CD4-positive, alpha-beta T cell treated with Interferon gamma for 1 hour (primary cell): ENCODE measurements at regions not wholly inside any gene's neighbourhood (a gene's known extent, or its start where the extent isn't known, plus 50 kb on each side); places are given as distances from the start of the nearest gene placed in this dataset.

Source experiments
- DNase-seq: peaks from one replicate; pipeline ENCODE4 v3.0.0-alpha.2; 2020

DNA sequence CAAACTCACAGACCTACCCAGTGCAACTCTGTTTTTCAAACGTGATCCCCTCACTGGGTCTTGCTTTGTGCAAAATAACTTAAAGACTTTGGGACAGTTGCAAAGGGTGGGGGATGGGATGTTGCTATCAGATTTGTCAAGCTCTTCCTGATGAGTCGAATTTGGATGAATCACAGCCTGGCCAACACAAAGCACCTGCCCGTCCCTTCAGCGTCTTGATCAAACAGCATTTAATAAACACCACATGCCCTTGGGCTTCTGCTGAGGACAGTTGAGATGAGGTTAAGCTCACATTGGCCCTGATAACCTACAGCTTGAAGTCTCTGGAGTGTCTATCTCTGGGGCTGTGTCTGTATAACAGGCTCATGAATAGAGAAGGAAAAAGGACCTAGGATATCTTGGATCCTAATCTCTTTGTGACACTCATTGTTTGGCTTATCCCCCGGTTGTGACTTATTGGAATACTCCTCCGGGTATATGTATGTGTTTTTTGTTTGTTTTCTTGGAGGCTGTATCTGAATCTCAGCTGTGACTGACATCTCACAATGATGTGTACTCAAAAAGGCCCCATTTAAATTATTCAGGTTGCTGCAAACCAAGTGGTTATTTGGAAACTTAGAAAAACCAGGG lies 132.6 kb upstream of the NAMPT start:
- no peak for DNase-seq

- DNase-seq = no peak
Measured at GRCh38 chr7:106416430-106416829, 131.6 kb upstream of the NAMPT start.

DNA sequence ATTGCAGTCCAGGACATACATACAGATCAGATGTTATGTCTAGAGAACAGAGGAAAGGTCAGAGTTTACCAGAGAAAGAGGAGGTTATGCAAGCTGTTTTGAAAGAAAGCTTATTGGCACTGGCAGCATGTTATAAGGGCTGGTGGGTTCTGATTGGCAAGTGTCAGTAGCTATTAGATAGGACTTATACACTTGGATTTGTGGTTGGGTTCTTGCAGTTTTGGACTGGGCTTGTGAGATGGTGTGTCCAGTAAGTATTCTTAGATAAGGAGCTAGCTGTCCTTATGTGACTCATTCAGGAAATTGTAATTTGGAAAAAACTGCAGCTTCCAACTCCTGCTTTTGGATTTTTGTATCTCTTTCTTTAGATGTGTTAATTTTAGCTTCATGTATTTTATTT lies 130.7 kb upstream of the NAMPT start:
- no peak for DNase-seq

DNA sequence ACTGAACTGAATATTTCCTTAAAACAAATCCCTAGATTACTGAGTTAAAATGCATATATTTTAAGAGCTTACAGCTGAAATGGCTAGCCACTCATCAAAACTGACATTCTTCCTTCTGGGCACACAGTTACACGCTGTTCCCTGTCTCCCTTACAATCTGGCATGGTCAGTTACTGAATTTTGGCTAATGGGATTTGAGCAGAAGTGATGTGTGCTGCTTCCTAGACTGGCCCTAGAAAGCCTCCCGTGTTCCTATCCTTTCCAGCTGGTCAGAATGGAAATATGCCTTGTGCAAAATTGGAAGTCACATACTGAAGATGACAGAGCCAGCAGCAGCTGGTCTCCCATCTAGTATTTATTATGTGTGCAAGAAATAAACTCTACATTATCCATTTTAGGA lies 128.7 kb upstream of the NAMPT start:
- no peak for DNase-seq

DNA sequence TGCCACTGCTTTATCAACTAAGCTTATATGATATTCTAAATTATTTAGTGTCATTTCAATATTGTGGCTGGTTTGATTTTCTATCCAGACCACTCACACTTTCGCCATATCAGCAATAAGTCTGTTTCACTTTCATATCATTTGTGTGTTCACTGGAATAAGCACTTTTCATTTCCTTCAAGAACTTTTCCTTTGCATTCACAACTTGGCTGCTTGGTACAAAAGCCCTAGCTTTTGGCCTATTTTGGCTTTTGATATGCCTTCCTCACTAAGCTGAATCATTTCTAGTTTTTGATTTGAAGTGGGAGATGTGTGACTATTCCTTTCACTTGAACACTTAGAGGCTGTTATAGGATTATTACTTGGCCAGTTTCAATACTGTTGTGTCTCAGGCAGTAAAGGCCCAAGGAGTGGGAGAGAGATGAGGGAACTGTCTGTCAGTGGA lies 120.9 kb upstream of the NAMPT start:
- DNase-seq = no peak

DNA sequence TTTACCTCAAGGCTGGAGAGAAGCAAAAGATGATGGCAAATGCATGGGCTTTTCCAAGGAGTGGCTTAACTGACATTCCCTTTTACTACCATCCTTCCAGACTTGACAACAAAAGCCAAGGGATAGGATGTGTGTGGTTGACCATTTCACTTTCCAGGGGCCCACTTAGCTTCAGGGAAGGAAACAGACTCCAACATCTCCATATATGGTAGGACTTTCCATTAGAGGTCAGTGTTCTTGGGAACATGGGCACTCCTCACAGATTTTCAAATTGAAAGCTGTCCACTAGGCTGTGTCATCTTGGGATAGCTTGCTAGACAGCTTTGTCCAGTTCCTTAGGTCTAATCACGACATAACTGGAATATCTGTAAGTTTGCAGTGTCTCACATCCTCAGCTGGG lies 118.1 kb upstream of the NAMPT start:
- DNase-seq = no peak

DNA sequence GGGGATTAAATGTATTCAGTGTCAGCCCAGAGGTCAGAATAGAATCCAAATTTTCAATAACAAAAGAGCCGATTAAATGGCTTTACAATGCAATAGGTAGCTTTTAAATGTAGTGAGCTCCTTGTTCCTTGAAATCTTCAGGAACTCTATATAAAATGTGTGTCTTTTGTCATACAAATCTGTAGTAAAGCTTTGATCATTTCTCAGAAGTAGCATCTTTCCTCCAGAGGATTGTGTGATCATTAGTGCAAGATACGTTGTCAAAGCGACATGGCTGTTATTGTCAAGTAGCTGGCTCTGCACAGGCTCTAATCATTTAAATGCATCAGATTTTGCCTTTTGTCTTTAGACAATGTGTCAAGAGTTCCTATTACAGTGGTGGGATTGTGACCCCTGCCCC lies 116.1 kb upstream of the NAMPT start:
- no peak for DNase-seq

DNA sequence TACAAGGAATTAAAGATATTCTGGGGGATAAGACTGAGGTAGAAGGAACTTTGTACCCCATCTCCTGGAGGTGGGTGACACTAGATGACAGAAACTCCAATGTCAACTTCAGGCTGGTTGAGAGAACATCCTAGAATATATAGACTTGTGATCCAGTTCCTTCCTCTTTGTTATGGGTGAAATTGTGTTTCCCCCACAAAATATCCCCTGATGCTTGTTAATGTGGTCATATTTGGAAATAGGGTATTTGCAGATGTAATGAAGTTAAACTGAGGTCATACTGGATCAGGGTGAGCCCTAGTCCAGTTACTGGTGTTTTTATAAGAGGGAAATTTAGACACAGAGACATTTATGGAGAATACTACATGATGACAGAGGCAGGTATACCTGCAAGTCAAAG lies 114.0 kb upstream of the NAMPT start:
- no peak for DNase-seq

- no peak for DNase-seq
Measured at GRCh38 chr7:106397994-106398393, 113.2 kb upstream of the NAMPT start.

GRCh38 chr7:106394526-106394925 lies 109.7 kb upstream of the NAMPT start:
- DNase-seq = no peak

GRCh38 chr7:106393564-106394251 lies 108.9 kb upstream of the NAMPT start:
- DNase-seq = no peak

GRCh38 chr7:106392590-106392989 lies 107.8 kb upstream of the NAMPT start:
- DNase-seq = no peak

DNA sequence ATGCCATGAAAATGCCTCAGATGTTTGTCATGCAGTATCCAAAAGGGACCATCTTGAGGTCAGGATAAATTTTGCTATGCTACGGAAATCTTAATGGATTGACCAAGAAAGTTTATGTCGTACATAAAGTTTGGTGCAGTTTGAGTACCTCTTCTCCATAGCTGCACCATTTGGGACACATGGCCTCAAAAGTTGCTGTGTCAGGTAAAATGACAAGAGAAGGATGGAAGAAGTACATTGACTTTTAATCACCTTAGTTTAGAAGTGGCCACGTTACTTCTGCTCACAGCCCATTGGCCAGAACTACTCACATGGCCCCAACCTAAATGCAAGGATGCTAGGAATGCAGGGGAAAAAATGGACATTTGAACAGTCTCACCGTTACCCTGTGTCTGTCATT lies 107.4 kb upstream of the NAMPT start:
- DNase-seq = no peak

DNA sequence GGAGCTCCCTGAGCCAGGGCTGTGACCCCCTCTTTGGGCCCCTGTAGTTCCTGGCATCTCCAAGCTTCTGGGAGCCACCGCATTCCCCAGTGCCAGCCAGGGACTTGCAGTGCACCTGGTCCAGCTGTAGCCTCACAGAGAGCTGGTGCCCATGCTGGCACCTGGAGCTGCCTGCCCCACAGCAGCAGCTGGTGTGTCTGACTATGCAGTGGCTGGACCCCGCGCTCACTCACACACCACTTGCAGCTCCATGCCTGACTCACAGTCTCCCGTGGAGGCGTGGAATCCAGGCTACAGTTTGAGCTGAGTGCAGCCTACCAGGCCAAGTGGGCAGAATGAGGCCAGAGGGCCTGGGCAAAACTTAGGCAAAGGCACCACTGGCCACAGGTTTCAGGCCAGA lies 102.2 kb upstream of the NAMPT start:
- no peak for DNase-seq

DNA sequence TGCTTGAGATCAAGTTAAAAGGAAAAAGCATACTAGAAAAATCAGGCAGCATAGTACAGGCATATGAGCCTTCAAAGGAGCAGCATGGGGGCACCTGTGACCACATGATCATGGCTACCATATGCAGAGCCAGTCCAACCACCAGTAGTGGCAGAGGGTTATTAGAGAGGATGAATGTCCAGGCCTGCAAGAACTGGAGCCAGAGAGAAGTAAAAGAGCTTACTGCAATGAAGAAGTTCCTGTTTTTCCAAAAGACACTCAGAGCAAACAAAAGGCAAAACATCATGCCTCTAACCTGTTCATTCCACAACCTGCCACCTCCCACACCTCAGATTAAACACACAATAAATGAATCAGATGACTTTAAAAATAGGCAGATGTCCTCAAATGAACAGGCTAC lies 99.6 kb upstream of the NAMPT start:
- DNase-seq = no peak

- no peak for DNase-seq
Measured at GRCh38 chr7:106382929-106383328, 98.1 kb upstream of the NAMPT start.

DNA sequence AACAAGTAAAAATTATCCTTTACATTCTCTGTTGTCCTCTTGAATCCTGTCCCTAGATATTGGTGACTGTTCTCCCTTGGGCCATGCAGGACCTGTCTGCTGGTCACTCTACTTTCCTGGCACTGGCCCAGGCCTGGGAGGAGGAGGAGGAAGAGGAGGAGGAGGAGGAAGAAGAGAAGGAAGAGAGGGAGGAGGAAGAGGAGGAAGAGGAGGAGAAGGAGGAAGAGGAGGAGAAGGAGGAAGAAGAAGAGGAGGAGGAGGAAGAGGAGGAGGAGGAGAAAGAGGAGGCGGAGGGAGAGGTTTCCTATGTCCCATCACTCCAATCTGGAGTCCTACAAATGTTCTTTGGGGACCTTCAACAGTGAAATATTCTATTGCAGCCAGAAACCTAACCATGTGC lies 97.3 kb upstream of the NAMPT start:
- no peak for DNase-seq

GRCh38 chr7:106381252-106381651 lies 96.5 kb upstream of the NAMPT start:
- no peak for DNase-seq

GRCh38 chr7:106377847-106378361 lies 93.1 kb upstream of the NAMPT start:
- DNase-seq = no peak

DNA sequence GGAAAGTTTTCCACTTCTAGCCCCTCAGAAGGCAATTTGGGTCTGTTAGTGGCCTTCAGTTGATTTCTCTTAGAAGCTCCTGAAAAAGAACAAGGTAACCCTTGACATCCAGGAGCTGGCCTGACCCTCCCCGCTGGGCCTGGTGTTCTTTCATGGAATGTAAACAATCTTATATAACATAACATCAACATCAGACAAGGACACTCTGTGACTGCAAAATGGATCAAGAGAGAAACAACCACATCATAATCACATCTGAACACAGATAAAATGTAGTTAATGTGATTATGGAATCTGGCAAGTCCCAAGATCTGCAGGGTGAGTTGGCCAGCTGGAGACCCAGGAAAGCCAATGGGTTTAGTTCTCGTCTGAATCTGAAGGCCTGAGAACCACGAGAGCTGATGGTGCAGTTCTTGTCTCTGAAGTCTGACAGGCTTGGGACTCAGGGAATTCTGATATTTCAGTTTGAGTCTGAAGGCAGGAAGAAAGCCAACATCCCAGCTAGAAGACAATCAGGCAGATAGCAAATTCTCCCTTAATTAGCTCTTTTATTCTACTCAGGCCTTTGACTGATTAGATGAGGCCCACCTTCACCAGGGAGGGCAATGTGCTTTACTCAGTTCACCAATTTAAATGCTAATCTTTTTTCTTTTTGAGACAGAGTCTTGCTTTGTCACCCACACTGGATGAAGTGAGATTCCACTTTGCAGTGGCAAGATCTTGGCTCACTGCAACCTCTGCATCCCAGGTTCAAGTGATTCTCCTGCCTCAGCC lies 91.4 kb upstream of the NAMPT start:
- no peak for DNase-seq

DNA sequence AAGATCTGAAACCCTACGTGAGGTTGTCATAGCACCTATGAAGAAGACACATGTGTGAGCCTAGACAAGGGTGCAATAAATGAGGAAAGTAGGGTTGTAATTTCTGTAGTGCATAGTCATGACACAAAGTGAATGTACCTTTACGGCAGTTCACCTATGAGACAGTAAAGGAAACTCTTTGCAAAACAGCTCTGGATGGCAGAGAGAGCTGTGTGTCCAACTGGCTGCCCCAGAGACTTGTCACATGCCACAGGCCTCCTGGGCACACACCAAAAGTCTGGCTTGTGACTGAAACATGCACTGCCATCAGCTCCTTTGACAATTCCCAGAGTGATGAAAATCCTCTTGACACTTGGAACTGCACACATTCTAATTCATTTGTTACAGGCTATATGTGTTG lies 90.7 kb upstream of the NAMPT start:
- no peak for DNase-seq

DNA sequence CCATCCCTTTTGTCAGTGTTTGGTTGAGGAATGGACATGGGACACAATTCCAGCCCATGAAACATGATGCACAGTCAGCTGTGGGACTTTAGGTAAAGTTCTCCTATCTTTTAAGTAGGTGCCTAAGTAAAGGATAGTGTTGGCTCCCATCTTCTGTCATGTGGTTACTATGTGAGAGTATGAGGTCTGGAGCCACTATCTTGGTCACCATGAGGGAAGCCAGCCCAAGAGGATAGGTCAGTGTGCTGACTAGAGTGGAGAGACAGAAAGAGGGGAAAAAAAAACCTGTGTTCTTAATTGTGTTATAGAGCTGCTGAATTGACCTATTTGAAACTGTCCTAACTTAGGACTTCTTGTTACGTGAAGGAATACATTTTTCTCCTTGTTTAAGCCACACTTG lies 89.7 kb upstream of the NAMPT start:
- no peak for DNase-seq

- DNase-seq = no peak
Measured at GRCh38 chr7:106372595-106373318, 88.0 kb upstream of the NAMPT start.
